A549 (cell line): ENCODE measurements at regions not wholly inside any gene's neighbourhood (a gene's known extent, or its start where the extent isn't known, plus 50 kb on each side); places are given as distances from the start of the nearest gene placed in this dataset.

Experiments
- ATAC-seq, 2 experiments: fragments of 200-7000 bp in 1 of 2; fragments of >200 bp in 1 of 2; cut with Nextera tagmentation in 1 of 2; cut with Tn5 transposase in 1 of 2; 3 replicates each; pipeline versions ENCODE4 v1.8.0 to v1.9.1; 2018 to 2020; ENCODE audit warnings: mild to moderate bottlenecking in 1 of 2, moderate library complexity in 1 of 2
- CTCF ChIA-PET: fragments of 300-600 bp; sonication (Branson Sonifier 250); formaldehyde crosslinking; extraction: SDS; loops from one replicate; lab custom pipeline; 2021; ENCODE audit warnings: antibody characterized with exemption, inconsistent platforms; lab: Yijun Ruan, JAX
- POLR2A ChIA-PET: fragments of 350-600 bp; formaldehyde crosslinking; extraction: SDS; loops from one replicate; lab custom pipeline; 2021; ENCODE audit warnings: antibody characterized with exemption, inconsistent platforms; lab: Yijun Ruan, JAX
- DNase-seq, 2 experiments: peaks; one replicate each; pipeline versions ENCODE4 v3.0.0 to v3.0.0-alpha.2; 2011 to 2016; ENCODE audit warnings: low read depth in 1 of 2, low spot score in 1 of 2
- FAIRE-seq: peaks from 2 replicates; lab custom pipeline; 2011; peaks lifted over from hg19 to GRCh38; lab: Jason Lieb, UNC
- H3K27ac ChIP-seq, 2 experiments: fragments of >200 bp; sonication (Bioruptor Twin); formaldehyde crosslinking; 3 replicates each; pipeline ENCODE4 v1.5.1; 2016 to 2017
- H3K4me1 ChIP-seq: fragments of >200 bp; sonication (Bioruptor Twin); formaldehyde crosslinking; 3 replicates; pipeline ENCODE4 v1.6.1; 2016
- H3K4me2 ChIP-seq: fragments of >200 bp; sonication (Bioruptor Twin); formaldehyde crosslinking; 3 replicates; pipeline ENCODE4 v1.6.1; 2016
- H3K4me3 ChIP-seq: fragments of >200 bp; sonication (Bioruptor Twin); formaldehyde crosslinking; 3 replicates; pipeline ENCODE4 v1.5.1; 2016
- H3K9me3 ChIP-seq: fragments of >200 bp; sonication (Bioruptor Twin); formaldehyde crosslinking; 3 replicates; pipeline ENCODE4 v1.6.1; 2016
- BHLHE40 ChIP-seq: IDR thresholded peaks from 2 replicates; pipeline ENCODE4 v1.6.1; 2012; ENCODE audit warnings: low read depth, low read length, inconsistent platforms
- CBX8 ChIP-seq: fragments of 200-600 bp; sonication (generic); IDR thresholded peaks from 2 replicates; pipeline ENCODE4 v1.6.1; 2016
- CHD4 ChIP-seq: fragments of 200-600 bp; sonication (generic); IDR thresholded peaks from 2 replicates; pipeline ENCODE4 v1.6.1; 2016; ENCODE audit warnings: antibody characterized with exemption, mild to moderate bottlenecking, borderline replicate concordance
- EHF ChIP-seq: fragments of 250-450 bp; sonication (Bioruptor Pico); IDR thresholded peaks from 2 replicates; pipeline ENCODE4 v1.5.0; 2020; ENCODE audit warnings: mild to moderate bottlenecking
- HEYL ChIP-seq: fragments of 250-450 bp; sonication (Bioruptor Pico); IDR thresholded peaks from 2 replicates; pipeline ENCODE4 v1.8.0; 2021; ENCODE audit warnings: mild to moderate bottlenecking, moderate library complexity
- JUN ChIP-seq, 2 experiments: fragments of >200 bp; sonication (Bioruptor Twin); formaldehyde crosslinking; IDR thresholded peaks; 2 replicates in 1 of 2; 3 replicates in 1 of 2; pipeline ENCODE4 v1.6.1; 2016 to 2017
- JUNB ChIP-seq: fragments of >200 bp; sonication (Bioruptor Twin); formaldehyde crosslinking; IDR thresholded peaks from 2 replicates; pipeline ENCODE4 v1.6.1; 2016
- KDM1A ChIP-seq: fragments of 200-600 bp; sonication (generic); IDR thresholded peaks from 2 replicates; pipeline ENCODE4 v1.6.1; 2016; ENCODE audit warnings: low read depth, mild to moderate bottlenecking
- KDM5A ChIP-seq: fragments of 200-600 bp; sonication (generic); IDR thresholded peaks from 2 replicates; pipeline ENCODE4 v1.6.1; 2016; ENCODE audit warnings: antibody characterized with exemption, mild to moderate bottlenecking
- MAZ ChIP-seq: fragments of 150-350 bp; IDR thresholded peaks from 2 replicates; pipeline ENCODE4 v1.6.1; 2014; ENCODE audit warnings: antibody characterized with exemption, low read depth, low read length, borderline replicate concordance
- MYC ChIP-seq: IDR thresholded peaks from 2 replicates; pipeline ENCODE4 v1.6.1; 2012; ENCODE audit warnings: mild to moderate bottlenecking, inconsistent platforms, low read length, improper control_type of control experiment, borderline replicate concordance
- NPAS2 ChIP-seq: fragments of 250-450 bp; sonication (Bioruptor Pico); IDR thresholded peaks from 2 replicates; pipeline ENCODE4 v1.8.0; 2022; ENCODE audit warnings: mild to moderate bottlenecking, moderate library complexity, borderline replicate concordance
- NR3C1 ChIP-seq: fragments of >200 bp; sonication (Bioruptor Twin); formaldehyde crosslinking; IDR thresholded peaks from 3 replicates; pipeline ENCODE4 v1.6.1; 2017
- RARB ChIP-seq: fragments of 250-450 bp; sonication (Bioruptor Pico); IDR thresholded peaks from 2 replicates; pipeline ENCODE4 v1.8.0; 2021; ENCODE audit warnings: mild to moderate bottlenecking, moderate library complexity
- RCOR1 ChIP-seq: fragments of 150-350 bp; IDR thresholded peaks from 2 replicates; pipeline ENCODE4 v1.6.1; 2014; ENCODE audit warnings: antibody characterized with exemption, low read length, low read depth
- RFX5 ChIP-seq: fragments of 450-650 bp; IDR thresholded peaks from 2 replicates; pipeline ENCODE4 v1.7.1; 2014; ENCODE audit warnings: antibody characterized with exemption, mild to moderate bottlenecking, moderate library complexity
- SMC3 ChIP-seq: fragments of >200 bp; sonication (Bioruptor Twin); formaldehyde crosslinking; IDR thresholded peaks from 3 replicates; pipeline ENCODE4 v1.6.1; 2018; ENCODE audit warnings: inconsistent platforms
- TFCP2L1 ChIP-seq: fragments of 250-450 bp; sonication (Bioruptor Pico); IDR thresholded peaks from 2 replicates; pipeline ENCODE4 v1.5.0; 2021; ENCODE audit warnings: mild to moderate bottlenecking
- ZC3H11A ChIP-seq: fragments of 450-650 bp; IDR thresholded peaks from 2 replicates; pipeline ENCODE4 v1.6.1; 2014; ENCODE audit warnings: antibody characterized with exemption, mild to moderate bottlenecking
- ZSCAN20 ChIP-seq: fragments of 250-450 bp; sonication (Bioruptor Pico); IDR thresholded peaks from 2 replicates; pipeline ENCODE4 v1.8.0; 2022; ENCODE audit warnings: mild to moderate bottlenecking, moderate library complexity
- WGBS: methylation state at CpG from one replicate; pipeline ENCODE4 v1.1.6; 2017; ENCODE audit errors: missing lambda C conversion rate; 5-methylcytosine and 5-hydroxymethylcytosine counted together
- TF ChIP-seq, protein P1 (sequence below): fragments of 250-450 bp; sonication (Bioruptor Pico); IDR thresholded peaks from 2 replicates; pipeline ENCODE4 v1.5.0; 2021; ENCODE audit warnings: mild to moderate bottlenecking, moderate library complexity, borderline replicate concordance
- TF ChIP-seq, protein P2 (sequence below): IDR thresholded peaks from 2 replicates; pipeline ENCODE4 v1.6.1; 2012; ENCODE audit warnings: low read depth, borderline replicate concordance
- TF ChIP-seq, protein P3 (sequence below): IDR thresholded peaks from 2 replicates; pipeline ENCODE4 v1.6.1; 2012
- TF ChIP-seq, protein P4 (sequence below): fragments of >200 bp; sonication (Bioruptor Twin); formaldehyde crosslinking; IDR thresholded peaks from 2 replicates; pipeline ENCODE4 v1.6.1; 2016

- ChIA-PET POLR2A (no interaction called here), CTCF (no interaction called here)
- Histone ChIP-seq H3K9me3 (no peaks in the 10 kb centered on the region), H3K4me1 (no peaks in the 10 kb centered on the region), H3K4me3 (no peak overlapping the region), H3K4me2 (no peak overlapping the region), H3K27ac (no peak overlapping the region)
- DNase-seq (no peak), FAIRE-seq (no peak), ATAC-seq (no peak)
- WGBS: 62% methylated on average over 5 of the region's 6 CpGs
- TF ChIP-seq NPAS2 (CRISPR knock-in tag): no peak
- TF ChIP-seq ZSCAN20 (CRISPR knock-in tag): no peak
- no peak for TF ChIP-seq NR3C1
- TF ChIP-seq TFCP2L1 (CRISPR knock-in tag): no peak
- no peak for TF ChIP-seq MYC
- no peak for TF ChIP-seq ZC3H11A
- TF ChIP-seq KDM5A: no peak
- no peak for TF ChIP-seq RCOR1
- TF ChIP-seq CHD4: no peak
- no peak for TF ChIP-seq KDM1A
- TF ChIP-seq EHF (CRISPR knock-in tag): no peak
- TF ChIP-seq, protein P1, sequence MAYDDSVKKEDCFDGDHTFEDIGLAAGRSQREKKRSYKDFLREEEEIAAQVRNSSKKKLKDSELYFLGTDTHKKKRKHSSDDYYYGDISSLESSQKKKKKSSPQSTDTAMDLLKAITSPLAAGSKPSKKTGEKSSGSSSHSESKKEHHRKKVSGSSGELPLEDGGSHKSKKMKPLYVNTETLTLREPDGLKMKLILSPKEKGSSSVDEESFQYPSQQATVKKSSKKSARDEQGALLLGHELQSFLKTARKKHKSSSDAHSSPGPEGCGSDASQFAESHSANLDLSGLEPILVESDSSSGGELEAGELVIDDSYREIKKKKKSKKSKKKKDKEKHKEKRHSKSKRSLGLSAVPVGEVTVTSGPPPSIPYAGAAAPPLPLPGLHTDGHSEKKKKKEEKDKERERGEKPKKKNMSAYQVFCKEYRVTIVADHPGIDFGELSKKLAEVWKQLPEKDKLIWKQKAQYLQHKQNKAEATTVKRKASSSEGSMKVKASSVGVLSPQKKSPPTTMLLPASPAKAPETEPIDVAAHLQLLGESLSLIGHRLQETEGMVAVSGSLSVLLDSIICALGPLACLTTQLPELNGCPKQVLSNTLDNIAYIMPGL (CRISPR knock-in tag): no peak
- TF ChIP-seq, protein P2, sequence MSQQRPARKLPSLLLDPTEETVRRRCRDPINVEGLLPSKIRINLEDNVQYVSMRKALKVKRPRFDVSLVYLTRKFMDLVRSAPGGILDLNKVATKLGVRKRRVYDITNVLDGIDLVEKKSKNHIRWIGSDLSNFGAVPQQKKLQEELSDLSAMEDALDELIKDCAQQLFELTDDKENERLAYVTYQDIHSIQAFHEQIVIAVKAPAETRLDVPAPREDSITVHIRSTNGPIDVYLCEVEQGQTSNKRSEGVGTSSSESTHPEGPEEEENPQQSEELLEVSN: no peak
- TF ChIP-seq, protein P3, sequence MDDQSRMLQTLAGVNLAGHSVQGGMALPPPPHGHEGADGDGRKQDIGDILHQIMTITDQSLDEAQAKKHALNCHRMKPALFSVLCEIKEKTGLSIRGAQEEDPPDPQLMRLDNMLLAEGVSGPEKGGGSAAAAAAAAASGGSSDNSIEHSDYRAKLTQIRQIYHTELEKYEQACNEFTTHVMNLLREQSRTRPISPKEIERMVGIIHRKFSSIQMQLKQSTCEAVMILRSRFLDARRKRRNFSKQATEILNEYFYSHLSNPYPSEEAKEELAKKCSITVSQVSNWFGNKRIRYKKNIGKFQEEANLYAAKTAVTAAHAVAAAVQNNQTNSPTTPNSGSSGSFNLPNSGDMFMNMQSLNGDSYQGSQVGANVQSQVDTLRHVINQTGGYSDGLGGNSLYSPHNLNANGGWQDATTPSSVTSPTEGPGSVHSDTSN: no peak
- no peak for TF ChIP-seq JUN (IDR thresholded peaks at IDR 0.05)
Measured at GRCh38 chr1:228996281-228996680, 261.0 kb downstream of the RHOU start.

GRCh38 chr1:228997721-228998144 is 262.5 kb downstream of the RHOU start:
- FAIRE-seq: no peak

GRCh38 chr1:228998179-228998578 is 262.9 kb downstream of the RHOU start:
- H3K9me3 ChIP-seq: no peaks in the 10 kb centered on the region
- H3K4me2 ChIP-seq: no peak overlapping the region
- no peaks in the 10 kb centered on the region for H3K4me1 ChIP-seq
- FAIRE-seq: no peak
- no peak for ATAC-seq
- POLR2A ChIA-PET: no interaction called here
- H3K4me3 ChIP-seq: no peak overlapping the region
- no peak overlapping the region for H3K27ac ChIP-seq
- 89% methylated on average over 6 of the region's 6 CpGs for WGBS
- TF ChIP-seq, protein P2: no peak
- TF ChIP-seq SMC3 (no peak), JUNB (no peak), BHLHE40 (no peak), MYC (no peak), RFX5 (no peak)
- TF ChIP-seq, protein P3: no peak
- TF ChIP-seq, all 56 proteins: peak for 0
- DNase-seq: no peak
- CTCF ChIA-PET: interaction anchor here (1.5 kb wide), 1 partner anchor 11 kb away, joined by 3 read pairs; no protein-coding TSS in a partner anchor

More at GRCh38 chr1:228997721-228998144, 262.5 kb downstream of the RHOU start:
- DNase-seq (no peak), ATAC-seq (no peak)
- Histone ChIP-seq H3K9me3 (no peaks in the 10 kb centered on the region), H3K4me2 (no peak overlapping the region), H3K4me3 (no peak overlapping the region), H3K4me1 (no peaks in the 10 kb centered on the region), H3K27ac (no peak overlapping the region)
- TF ChIP-seq BHLHE40 (no peak), MAZ (no peak), HEYL (CRISPR knock-in tag) (no peak), RCOR1 (no peak), ZSCAN20 (CRISPR knock-in tag) (no peak), CBX8 (no peak), RARB (CRISPR knock-in tag) (no peak)
- TF ChIP-seq, protein P4, sequence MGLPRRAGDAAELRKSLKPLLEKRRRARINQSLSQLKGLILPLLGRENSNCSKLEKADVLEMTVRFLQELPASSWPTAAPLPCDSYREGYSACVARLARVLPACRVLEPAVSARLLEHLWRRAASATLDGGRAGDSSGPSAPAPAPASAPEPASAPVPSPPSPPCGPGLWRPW: no peak
- POLR2A ChIA-PET: no interaction called here
- 88% methylated on average over 4 of the region's 4 CpGs for WGBS
- CTCF ChIA-PET: interaction anchor here (1.5 kb wide), 1 partner anchor 10 kb away, joined by 3 read pairs; no protein-coding TSS in a partner anchor
